Suprapubic skin (tissue), 4 donors: ENCODE measurements at regions not wholly inside any gene's neighbourhood (a gene's known extent, or its start where the extent isn't known, plus 50 kb on each side); places are given as distances from the start of the nearest gene placed in this dataset.

Experiments
- DNase-seq, 2 donors: peaks; one replicate each; pipeline ENCODE4 v3.0.0-alpha.2; 2019; ENCODE audit warnings: low spot score in 2 of 2
- H3K27ac ChIP-seq: fragments of 200-600 bp; sonication (generic); one replicate; pipeline ENCODE4 v1.5.1; 2019
- H3K27me3 ChIP-seq: fragments of 200-600 bp; sonication (generic); one replicate; pipeline ENCODE4 v1.5.1; 2019
- H3K36me3 ChIP-seq: fragments of 200-600 bp; sonication (generic); one replicate; pipeline ENCODE4 v1.5.1; 2019
- H3K4me1 ChIP-seq: fragments of 200-600 bp; sonication (generic); one replicate; pipeline ENCODE4 v1.5.1; 2019
- H3K4me3 ChIP-seq: fragments of 200-600 bp; sonication (generic); one replicate; pipeline ENCODE4 v1.5.1; 2019; ENCODE audit warnings: mild to moderate bottlenecking
- H3K9me3 ChIP-seq: fragments of 200-600 bp; sonication (generic); one replicate; pipeline ENCODE4 v1.5.1; 2019
- CTCF ChIP-seq, 2 donors: fragments of 200-600 bp in 1 of 2; fragments of 450-650 bp in 1 of 2; sonication (generic) in 1 of 2; IDR thresholded peaks; one replicate each; pipeline ENCODE4 v1.5.1; 2016 to 2019; ENCODE audit warnings: antibody characterized with exemption in 2 of 2, mild to moderate bottlenecking in 1 of 2, moderate library complexity in 1 of 2
- EP300 ChIP-seq: sonication (generic); formaldehyde crosslinking; IDR thresholded peaks from one replicate; pipeline ENCODE4 v1.6.1; 2017; ENCODE audit warnings: antibody characterized with exemption
- POLR2A ChIP-seq, 2 donors: fragments of 450-650 bp; IDR thresholded peaks; one replicate each; pipeline ENCODE4 v1.6.1; 2017; ENCODE audit warnings: antibody characterized with exemption in 2 of 2, mild to moderate bottlenecking in 2 of 2, moderate library complexity in 2 of 2
- POLR2AphosphoS5 ChIP-seq, 3 donors: sonication (generic); formaldehyde crosslinking; IDR thresholded peaks; one replicate each; pipeline ENCODE4 v1.6.1; 2017; ENCODE audit warnings: antibody characterized with exemption in 3 of 3
- WGBS: methylation state at CpG from one replicate; pipeline ENCODE4 v1.1.5; 2018; 5-methylcytosine and 5-hydroxymethylcytosine counted together

GRCh38 chr4:24650849-24651640 lies 66.7 kb upstream of the DHX15 start:
- WGBS = 86% methylated on average over 2 of the region's 2 CpGs

GRCh38 chr4:24655326-24655725 lies 71.0 kb upstream of the DHX15 start:
- no peak overlapping the region for H3K4me3 ChIP-seq
- peaks cover 17% of the 10 kb centered on the region for H3K4me1 ChIP-seq
- no peak overlapping the region for H3K27ac ChIP-seq
- H3K27me3 ChIP-seq = no peaks in the 10 kb centered on the region
- no peak for TF ChIP-seq CTCF (IDR thresholded peaks at IDR 0.05)
- no peak for TF ChIP-seq EP300
- TF ChIP-seq POLR2AphosphoS5 (IDR thresholded peaks at IDR 0.05) = no peak
- TF ChIP-seq POLR2A (IDR thresholded peaks at IDR 0.05) = no peak
- no peaks in the 10 kb centered on the region for H3K9me3 ChIP-seq
- 79% methylated on average over 3 of the region's 3 CpGs for WGBS
- DNase-seq = no peak
- H3K36me3 ChIP-seq = no peaks in the 10 kb centered on the region

More at GRCh38 chr4:24650849-24651640, 66.7 kb upstream of the DHX15 start:
- H3K27me3 ChIP-seq = no peaks in the 10 kb centered on the region
- no peak overlapping the region for H3K4me3 ChIP-seq
- TF ChIP-seq POLR2AphosphoS5 (IDR thresholded peaks at IDR 0.05) = no peak
- H3K36me3 ChIP-seq = no peaks in the 10 kb centered on the region
- no peaks in the 10 kb centered on the region for H3K4me1 ChIP-seq
- DNase-seq = no peak
- H3K9me3 ChIP-seq = no peaks in the 10 kb centered on the region
- H3K27ac ChIP-seq = no peak overlapping the region

- H3K9me3 ChIP-seq = no peaks in the 10 kb centered on the region
- H3K36me3 ChIP-seq = no peaks in the 10 kb centered on the region
- H3K4me1 ChIP-seq = peaks cover 17% of the 10 kb centered on the region
- no peak for DNase-seq
- no peak overlapping the region for H3K27ac ChIP-seq
- no peak overlapping the region for H3K4me3 ChIP-seq
- no peaks in the 10 kb centered on the region for H3K27me3 ChIP-seq
- 70% methylated on average over 4 of the region's 4 CpGs for WGBS
- no peak for TF ChIP-seq POLR2A (IDR thresholded peaks at IDR 0.05)
Measured at GRCh38 chr4:24655971-24656370, 71.6 kb upstream of the DHX15 start.

GRCh38 chr4:24656906-24657305 lies 72.6 kb upstream of the DHX15 start:
- Histone ChIP-seq H3K9me3 (no peaks in the 10 kb centered on the region), H3K27me3 (no peaks in the 10 kb centered on the region), H3K27ac (no peak overlapping the region), H3K4me3 (no peak overlapping the region), H3K4me1 (peaks cover 17% of the 10 kb centered on the region), H3K36me3 (no peaks in the 10 kb centered on the region)
- no peak for DNase-seq
- 94% methylated on average over 5 of the region's 5 CpGs for WGBS
- TF ChIP-seq CTCF (IDR thresholded peaks at IDR 0.05) (no peak), POLR2A (IDR thresholded peaks at IDR 0.05) (no peak), POLR2AphosphoS5 (IDR thresholded peaks at IDR 0.05) (no peak), EP300 (no peak)

- H3K4me1 ChIP-seq = peaks cover 17% of the 10 kb centered on the region
- 53% methylated on average over 15 of the region's 15 CpGs for WGBS
- H3K27ac ChIP-seq = peak overlapping the region; percentile 38
- H3K27me3 ChIP-seq = no peaks in the 10 kb centered on the region
- no peak overlapping the region for H3K4me3 ChIP-seq
- no peak for DNase-seq
- no peaks in the 10 kb centered on the region for H3K36me3 ChIP-seq
- H3K9me3 ChIP-seq = no peaks in the 10 kb centered on the region
- TF ChIP-seq POLR2AphosphoS5 (IDR thresholded peaks at IDR 0.05) (no peak), POLR2A (IDR thresholded peaks at IDR 0.05) (no peak), EP300 (no peak), CTCF (IDR thresholded peaks at IDR 0.05) (no peak)
Measured at GRCh38 chr4:24657768-24658617, 73.6 kb upstream of the DHX15 start.
